CD4-positive, alpha-beta T cell treated with Interleukin-4 for 4 hours (primary cell): ENCODE measurements at regions not wholly inside any gene's neighbourhood (a gene's known extent, or its start where the extent isn't known, plus 50 kb on each side); places are given as distances from the start of the nearest gene placed in this dataset.
"Not testable (repeated sequence)": the region's sequence is repeated elsewhere in the genome, so short reads cannot be mapped to it uniquely, and the experiment has no call there.

ENCODE experiments used
- DNase-seq: peaks from one replicate; pipeline ENCODE4 v3.0.0-alpha.2; 2020

DNA sequence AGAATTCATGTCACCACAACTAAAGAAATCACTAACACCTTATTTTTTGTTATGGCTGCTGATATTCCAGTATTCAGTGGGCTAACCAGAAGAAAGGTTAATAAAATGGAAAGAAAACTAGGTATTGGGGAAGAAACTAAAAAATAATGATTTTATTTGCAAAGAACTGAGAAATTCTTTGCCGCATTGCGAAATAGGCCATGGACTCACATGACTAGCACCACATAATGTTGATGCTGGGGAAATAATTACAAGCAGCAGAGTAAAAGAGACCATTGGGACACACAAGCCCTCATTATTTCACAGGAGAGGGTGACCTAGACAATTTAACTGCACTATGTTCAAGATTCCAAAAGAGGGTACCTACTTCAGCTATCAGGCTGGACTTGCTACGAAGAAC is 1411.5 kb downstream of the SLITRK5 start:
- no peak for DNase-seq

DNA sequence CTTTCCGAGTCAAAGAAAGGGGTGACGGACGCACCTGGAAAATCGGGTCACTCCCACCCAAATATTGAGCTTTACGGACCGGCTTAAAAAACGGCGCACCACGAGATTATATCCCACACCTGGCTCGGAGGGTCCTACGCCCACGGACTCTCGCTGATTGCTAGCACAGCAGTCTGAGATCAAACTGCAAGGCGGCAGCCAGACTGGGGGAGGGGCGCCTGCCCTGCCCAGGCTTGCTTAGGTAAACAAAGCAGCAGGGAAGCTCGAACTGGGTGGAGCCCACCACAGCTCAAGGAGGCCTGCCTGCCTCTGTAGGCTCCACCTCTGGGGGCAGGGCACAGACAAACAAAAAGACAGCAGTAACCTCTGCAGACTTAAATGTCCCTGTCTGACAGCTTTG is 1416.9 kb downstream of the SLITRK5 start:
- not testable (repeated sequence) for DNase-seq

DNA sequence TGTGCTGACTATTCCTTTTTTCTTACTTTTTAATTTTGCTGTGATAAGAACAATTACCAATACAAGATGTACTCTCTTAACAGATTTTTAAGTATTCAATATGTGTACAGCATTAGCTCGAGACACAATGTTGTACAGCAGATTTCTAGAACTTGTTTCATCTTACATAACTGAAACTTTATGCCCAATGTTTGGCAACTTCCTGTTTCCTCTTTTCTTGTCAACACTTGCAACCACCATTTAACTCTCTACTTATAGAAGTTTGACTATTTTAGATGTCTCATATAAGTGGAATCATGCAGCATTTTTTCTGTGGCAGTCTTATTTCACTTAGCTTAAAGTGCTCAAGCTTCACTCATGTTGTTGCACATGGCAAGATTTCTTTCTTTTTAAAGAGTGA is 1426.8 kb downstream of the SLITRK5 start:
- no peak for DNase-seq

DNA sequence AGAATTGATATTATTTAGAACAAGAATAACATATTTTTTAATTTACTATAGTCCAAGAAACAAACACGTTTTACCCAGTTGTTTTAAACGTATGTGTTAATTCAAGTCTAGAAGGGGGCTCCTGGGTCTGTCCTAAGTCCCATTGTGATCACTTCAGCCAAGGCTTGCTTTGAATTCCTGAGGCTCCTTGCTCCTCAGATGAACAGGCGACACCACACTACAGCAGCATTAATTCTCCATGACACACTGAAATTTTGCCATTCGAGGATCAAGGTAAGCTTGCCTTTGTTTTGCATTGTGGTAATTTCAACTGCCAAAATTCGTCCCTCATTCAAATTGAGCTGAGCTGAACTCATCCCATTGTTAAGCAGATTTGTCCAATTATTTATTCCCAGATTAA is 1442.6 kb downstream of the SLITRK5 start:
- DNase-seq = no peak

DNA sequence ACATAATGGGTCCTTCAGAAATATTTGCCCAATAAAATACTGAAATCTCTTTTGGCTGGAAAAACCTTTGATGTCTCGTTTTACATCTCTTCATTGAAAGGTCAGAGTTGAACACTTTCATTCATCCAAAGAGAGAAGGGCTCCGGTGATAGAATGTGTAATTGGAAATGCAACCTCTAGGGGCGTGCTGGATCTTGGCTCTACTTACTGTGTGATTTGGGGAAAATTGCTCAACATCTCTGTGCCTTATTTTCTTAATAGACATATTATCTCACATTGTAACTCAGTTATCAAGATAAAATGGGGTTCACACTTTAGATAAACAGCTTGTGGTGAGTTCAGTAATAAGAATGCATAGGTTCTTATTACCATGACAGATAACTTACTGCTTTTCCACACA is 1444.1 kb downstream of the SLITRK5 start:
- DNase-seq = no peak

DNA sequence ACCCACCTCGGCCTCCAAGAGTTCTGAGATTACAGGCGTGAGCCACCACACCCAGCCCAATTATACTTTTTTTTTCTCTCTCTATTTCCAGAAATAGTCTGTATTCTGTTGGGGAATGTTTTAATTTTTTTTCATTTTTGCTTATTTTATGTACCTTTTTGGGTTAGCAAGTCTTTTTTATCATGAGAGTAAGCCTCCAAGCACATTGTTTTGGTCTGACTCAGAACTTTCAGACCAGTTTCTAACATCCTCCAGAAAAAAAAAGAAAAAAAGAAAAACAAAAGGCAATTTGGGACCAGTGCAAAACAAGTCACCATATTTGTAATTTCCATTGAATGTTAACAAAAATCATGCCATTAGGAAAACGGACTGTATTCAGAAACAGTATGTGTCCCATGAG is 1465.5 kb downstream of the SLITRK5 start:
- DNase-seq = no peak

DNA sequence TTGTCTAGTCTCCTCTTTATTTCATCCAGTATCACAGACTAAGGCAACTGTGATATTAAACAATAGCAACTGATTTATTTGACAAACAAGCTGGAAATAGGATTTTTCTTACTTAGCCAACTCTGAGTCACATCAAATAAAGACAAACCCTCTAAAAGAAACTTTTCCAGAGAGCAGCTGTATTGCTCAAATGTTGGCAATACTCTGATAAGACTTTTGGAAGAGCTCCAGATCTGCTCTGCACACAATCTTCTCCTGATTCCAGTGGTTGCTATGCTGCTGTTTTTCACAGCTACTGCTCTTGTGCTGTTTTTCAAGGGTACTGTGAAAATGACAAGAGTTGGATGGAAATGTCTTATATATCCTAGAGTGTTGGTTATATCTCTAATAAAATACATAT is 1479.2 kb downstream of the SLITRK5 start:
- no peak for DNase-seq

DNA sequence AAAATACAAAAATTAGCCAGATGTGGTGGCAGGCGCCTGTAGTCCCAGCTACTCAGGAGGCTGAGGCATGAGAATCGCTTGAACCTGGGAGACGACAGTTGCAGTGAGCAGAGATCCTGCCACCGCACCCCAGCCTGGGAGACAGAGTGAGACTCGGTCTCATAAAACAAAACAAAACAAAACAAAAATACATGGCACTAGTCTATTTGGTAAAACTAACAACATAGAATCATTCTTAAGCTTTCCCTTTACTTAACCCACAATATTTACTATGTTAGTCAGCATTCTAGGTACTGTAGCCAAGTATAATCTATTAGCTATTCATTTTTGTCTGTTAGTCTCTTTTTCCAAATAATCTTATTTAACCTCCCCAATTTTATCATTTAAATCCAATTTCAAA is 1482.8 kb downstream of the SLITRK5 start:
- no peak for DNase-seq

DNA sequence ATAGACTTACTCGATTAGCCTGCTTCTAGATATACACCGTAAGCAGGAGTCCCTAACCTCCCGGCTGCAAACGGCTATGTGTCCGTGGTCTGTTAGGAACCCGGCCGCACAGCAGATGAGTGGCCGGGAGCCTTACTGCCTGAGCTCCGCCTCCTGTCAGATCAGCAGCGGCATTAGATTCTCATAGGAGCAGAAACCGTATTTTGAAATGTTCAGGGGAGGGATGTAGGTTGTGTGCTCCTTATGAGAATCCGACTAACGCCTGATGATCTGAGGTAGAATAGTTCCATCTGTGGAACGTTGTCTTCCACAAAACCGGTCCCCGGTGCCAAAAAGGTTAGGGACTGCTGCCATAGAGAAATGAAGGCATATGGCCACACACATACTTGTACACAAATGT is 1491.9 kb downstream of the SLITRK5 start:
- DNase-seq = no peak

DNA sequence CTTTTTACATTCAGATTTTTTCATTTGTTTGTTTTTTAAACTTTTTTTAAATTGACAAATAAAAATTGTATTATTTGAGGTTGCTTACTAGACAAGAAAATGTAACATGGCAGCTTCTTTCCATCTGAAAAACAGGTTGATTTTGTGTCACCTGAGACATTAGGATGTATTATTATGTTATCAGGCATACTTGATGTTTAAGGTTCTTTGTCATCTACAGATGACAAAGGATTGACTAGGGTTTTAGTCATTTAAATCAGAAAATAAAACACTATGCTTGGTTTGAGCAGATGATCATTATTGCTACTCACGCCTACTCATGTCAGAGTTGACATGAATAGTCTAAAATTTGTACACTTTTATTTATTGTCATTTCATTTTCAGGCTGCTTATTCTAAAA is 1494.5 kb downstream of the SLITRK5 start:
- DNase-seq = no peak

DNA sequence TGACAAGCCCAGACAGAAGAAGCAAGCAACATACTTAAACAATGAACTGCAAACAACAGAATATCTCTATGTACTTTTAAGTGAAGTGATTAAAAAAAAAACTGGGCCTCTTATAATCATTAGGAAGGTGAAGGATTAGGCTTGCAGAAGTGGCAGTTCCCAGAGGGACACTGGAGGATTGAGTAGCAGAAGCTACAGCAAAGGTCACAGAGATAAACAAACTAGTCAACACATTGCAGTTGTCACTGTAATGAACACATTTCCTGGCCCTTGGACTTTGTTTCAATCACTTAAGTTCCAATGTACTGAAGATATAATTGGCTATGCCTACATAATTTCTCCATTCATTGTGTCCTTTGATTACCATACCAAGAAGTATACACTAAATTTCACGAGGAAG is 1498.8 kb downstream of the SLITRK5 start:
- DNase-seq = no peak

DNA sequence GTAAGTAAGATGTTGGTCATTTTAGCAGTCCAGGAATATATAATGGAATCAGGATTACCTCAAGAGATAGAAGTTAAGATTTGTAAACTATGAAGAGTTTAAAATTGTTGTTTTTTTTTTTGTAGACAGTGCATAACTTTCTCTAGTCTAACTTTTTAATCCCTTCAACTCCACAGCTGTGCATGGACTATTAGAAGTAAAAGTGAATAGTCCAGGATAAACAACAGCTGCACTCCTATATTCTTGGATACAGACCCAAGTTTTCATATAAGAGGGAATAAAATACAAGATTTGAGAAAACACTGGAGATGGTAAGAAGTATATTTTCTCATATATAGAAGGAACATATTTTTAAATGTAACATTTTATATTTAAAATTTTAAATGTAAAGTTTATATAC is 1509.9 kb downstream of the SLITRK5 start:
- DNase-seq = no peak

DNA sequence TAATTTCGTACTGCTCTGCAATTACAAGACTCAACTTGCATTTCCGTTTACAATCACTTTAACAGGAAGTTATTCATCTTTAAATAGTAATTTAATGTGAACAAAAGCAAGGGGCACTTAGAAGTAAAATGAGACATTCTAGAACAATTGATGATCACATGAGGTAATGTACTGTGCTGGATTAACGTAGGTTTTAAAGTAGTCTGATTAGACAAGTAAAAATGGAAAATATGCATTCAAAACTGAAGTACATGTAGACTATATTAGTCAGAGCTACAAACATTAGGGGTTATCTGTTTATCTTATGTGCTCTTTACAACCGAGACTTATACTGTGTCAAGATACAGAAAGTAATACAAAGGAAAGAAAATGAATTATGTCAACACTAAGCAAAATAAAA is 1528.0 kb downstream of the SLITRK5 start:
- DNase-seq = no peak

DNA sequence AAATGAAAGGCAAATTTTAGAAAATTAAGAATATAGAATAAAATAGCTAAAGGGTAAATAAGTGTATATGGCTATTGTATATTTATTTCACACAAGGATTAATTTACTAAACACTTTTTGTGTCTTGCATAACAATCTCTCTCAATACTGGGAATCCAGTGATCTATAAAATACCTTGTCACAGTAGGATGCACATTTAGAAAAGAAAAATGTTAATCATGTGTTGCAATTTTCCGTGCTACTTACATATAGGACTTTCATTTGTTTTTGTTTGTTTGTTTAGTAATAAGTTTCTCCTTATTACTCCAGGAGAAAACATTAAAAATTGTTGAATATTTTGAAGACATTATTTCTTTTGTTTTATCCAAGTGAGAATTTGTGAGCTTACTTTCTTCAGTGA is 1533.3 kb downstream of the SLITRK5 start:
- DNase-seq = no peak

DNA sequence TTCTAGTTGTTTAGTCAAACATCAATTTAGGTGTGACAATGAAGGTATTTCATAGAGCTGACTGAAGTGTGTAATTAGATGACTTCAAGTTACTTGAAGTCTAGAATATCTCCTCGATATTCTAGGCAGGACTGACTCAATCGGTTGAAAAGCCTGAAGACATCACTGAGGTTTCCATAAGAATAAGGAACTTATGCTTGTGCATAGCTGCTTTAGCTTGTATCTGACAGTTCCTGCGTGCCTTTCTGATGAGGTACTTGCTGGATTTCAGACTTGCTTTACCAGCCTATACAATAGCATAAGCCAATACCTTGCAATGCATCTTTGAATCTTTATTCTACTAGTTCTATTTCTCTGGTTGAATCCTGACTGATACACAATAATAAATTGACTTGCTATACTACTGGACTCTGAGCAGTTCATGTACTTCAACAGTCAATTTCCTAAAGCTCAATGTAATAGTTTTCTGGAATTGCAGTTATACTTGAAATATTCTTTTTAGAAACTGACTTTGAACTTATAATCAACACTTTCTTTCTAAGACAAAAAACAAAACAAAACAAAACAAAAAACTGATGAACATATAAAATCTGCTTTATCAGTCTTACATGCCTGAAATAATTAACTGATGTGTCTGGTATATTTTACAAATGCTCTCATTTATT is 1534.8 kb downstream of the SLITRK5 start:
- DNase-seq = no peak

DNA sequence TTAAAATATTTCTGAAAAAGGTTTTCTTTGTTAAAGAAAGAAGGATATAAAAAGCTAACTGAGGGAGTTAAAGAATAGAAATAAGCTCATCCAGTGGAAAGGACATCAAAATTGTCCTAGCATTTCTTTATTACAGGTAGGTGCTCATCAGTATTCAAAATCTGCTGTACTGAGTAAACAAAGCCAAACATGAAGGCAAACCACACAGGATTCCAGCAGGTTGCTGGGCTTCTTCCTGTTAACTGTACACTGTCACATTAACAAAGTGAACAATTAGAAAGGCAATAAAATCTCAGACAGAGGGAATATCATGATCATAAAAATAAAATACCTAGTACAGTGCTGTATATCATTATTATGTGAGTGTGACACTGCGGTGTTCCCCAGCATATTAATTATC is 1541.0 kb downstream of the SLITRK5 start:
- no peak for DNase-seq

DNA sequence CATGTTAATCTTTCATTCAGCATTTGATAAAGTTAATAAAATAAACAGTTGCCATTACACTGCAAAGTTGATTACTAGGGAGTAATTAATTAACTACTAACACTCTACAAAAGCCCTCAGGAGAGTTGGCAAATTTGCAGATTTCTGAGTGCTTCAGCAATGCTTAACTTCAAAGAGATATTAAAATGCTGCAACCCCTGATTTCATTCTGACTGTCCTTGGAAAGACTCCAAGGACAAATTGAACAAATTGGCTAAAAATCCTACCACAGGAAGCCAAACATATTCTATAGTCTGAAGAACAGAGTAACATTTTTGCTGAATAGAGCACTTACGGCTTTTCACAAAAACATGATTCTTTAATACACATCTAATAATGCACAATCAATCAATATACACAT is 1543.0 kb downstream of the SLITRK5 start:
- DNase-seq = no peak

DNA sequence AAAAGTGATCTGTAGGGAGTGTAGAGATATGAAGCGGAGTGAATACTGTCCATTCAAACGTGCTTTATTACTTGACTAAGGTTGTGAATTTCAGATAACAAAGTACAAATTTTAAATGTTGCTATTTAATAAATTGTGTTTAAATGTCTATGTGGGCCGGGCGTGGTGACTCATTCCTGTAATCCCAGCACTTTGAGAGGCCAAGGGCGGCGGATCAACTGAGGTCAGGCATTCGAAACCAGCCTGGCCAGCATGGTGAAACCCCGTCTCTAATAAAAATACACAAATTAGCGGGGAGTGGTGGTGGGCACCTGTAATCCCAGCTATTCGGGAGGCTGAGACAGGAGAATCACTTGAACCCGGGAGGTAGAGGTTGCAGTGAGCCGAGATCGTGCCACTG is 1544.1 kb downstream of the SLITRK5 start:
- DNase-seq = not testable (repeated sequence)

DNA sequence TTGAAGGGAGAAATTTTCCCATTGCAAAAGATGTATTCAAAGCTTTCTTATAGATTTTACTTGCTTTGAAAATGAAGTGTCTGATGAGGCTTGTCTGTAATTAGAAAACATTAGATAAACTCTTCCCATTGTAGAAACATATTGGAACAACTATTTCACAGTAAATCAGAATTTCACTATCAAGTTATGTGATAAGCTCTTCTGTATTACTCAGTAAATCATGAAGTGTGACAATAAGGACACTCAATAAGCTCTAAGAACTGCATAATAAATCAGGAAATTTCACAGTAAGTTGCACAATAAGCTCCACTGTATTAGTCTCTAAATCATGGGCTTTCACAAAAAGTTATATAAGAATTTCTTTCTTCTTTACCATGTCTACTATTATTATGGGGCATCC is 1546.6 kb downstream of the SLITRK5 start:
- DNase-seq = no peak

DNA sequence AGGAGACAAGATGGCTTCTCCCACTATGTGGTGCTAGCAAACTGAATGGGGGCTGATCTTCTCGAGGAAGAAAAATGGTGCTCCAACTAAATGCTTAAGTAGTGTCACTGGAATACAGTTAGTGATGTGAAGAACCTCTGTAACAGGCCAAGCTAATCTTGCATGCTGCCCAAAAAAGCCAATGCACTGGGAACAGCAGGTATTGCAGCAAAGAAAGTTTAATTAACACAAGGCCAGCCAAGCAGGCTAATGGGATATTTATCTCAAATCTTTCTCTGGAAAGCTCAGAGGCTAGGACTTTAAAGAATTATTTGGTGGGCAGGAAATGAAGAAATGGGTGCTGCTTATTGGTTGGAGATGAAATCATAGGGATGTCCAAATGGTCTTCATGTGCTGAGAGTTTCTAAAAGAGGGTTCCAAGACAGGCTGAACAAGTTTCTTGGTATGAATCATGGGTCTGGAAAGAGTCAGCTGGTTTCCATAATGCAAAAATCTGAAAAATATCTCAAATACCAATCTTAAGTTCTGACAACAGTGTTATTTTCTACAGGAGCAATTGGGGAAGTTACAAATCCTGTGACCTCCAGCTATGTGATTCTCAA is 1550.5 kb downstream of the SLITRK5 start:
- no peak for DNase-seq

DNA sequence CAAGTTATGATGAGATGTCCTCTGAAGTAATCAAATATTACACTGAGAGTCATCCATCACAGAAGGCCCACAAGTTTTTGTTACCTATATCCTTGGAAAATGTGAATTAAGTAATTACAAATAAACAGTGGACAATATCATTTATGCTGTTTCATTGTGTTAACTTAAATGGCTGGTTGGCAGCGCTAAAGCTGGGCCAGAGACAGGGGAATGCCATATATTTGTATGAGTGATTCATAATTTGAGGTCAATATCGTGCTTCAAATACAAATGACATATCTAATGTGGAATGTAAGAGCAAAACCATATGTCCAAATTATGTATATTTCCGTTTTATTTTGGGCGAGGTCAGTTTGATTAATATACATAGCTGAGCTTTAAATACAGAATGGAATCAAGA is 1556.2 kb downstream of the SLITRK5 start:
- DNase-seq = no peak

DNA sequence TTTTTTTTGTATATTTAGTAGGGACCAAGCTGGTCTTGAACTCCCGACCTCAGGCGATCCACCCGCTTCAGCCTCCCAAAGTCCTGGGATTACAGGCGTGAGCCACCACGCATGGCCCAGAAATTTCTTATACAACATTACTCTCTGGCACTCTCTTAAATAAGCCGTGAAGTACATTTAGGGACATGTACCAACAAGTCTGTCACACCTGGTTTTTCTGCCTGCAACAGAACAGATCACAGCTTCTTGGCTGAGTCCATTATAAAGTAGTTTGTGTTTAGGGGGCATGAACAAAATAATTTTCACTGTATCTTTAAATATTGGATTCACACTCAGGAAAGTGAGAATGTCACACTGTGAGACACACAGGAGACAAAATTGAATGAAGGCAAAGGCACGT is 1567.3 kb downstream of the SLITRK5 start:
- DNase-seq = no peak

DNA sequence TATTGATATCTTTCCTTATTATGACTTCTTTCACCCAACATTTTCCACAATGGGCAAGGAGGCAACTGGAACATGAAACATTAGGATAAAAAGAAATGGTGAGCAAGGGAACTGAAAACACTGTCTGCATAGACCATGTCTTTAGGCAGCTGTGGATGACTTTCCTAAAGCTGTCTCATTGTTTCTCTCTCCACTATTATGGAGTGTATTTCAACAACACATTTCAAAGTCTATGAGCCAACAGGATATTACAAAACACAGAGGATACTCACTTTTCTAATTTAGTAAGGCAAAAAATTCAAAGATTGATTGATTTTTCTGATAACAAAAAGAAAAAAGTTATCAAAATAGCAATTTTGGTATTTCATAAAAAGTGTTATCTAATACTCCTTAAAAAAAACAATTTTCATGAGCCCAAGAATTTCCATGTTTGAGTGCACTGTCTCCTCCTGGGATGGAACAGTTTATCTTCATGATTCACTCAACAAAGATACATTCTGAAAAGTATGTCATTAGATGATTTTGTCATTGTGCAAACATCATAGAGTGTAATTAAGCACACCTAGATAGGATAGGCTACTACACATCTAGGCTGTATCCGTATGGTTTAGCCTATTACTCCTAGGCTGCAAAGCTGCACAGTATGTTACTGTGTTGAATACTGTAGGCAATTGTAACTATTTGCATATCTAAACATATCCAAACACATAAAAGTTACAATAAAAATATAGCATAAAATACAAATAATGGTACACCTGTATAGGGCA is 1568.4 kb downstream of the SLITRK5 start:
- no peak for DNase-seq

DNA sequence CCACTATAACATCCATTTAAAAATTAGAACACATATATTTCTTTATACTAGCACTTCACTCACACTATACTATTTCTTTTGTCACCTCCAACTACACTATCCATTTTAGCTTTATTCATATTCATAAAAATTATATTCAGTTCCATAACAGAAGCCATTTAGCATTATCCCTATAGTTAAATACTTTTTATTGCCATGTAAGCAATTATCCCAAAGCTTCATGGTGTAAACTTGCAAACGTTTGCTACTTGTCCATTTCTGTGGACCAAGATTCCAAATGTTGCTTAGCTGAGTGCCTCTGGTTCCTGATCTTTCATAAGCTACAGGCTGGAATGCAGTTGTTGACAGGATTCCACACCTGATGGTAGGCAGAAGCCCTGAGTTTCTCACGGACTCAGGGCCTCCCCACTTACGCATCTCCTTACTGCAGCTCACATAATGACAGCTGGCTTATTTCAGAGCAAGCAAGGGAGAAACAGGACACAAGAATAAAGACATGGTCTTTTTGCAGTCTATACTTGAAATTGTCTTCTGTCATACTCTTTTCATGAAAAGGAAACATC is 1584.8 kb downstream of the SLITRK5 start:
- DNase-seq = no peak
